HL-60 (cell line): ENCODE measurements at regions not wholly inside any gene's neighbourhood (a gene's known extent, or its start where the extent isn't known, plus 50 kb on each side); places are given as distances from the start of the nearest gene placed in this dataset.

Experiments
- DNase-seq, 2 experiments: peaks; one replicate each; pipeline ENCODE4 v3.0.0-alpha.2; 2010 to 2020; ENCODE audit warnings: low read depth in 1 of 2, low spot score in 1 of 2
- H3K27ac ChIP-seq: fragments of 250-450 bp; sonication (Bioruptor Pico); replicated peaks from 2 replicates; pipeline ENCODE4 v1.5.1; 2020; ENCODE audit warnings: mild to moderate bottlenecking, moderate library complexity
- H3K27me3 ChIP-seq: fragments of 250-450 bp; sonication (Bioruptor Pico); 2 replicates; pipeline ENCODE4 v1.5.1; 2021; ENCODE audit warnings: mild to moderate bottlenecking, moderate library complexity; ENCODE audit not compliant: insufficient read depth, poor library complexity, severe bottlenecking
- H3K4me3 ChIP-seq: replicated peaks from 2 replicates; pipeline ENCODE4 v1.5.1; 2011; ENCODE audit warnings: mild to moderate bottlenecking, control low read depth, low read length; ENCODE audit not compliant: insufficient read depth
- GABPA ChIP-seq: IDR thresholded peaks from 2 replicates; pipeline ENCODE4 v1.6.1; 2012; ENCODE audit warnings: low read depth
- POLR2AphosphoS5 ChIP-seq: IDR thresholded peaks from 2 replicates; pipeline ENCODE4 v1.6.1; 2012; ENCODE audit warnings: low read depth
- REST ChIP-seq: IDR thresholded peaks from 2 replicates; pipeline ENCODE4 v1.6.1; 2012; ENCODE audit warnings: low read depth; ENCODE audit not compliant: insufficient replicate concordance
- SPI1 ChIP-seq: IDR thresholded peaks from 2 replicates; pipeline ENCODE4 v1.6.1; 2012; ENCODE audit warnings: low read depth, mild to moderate bottlenecking, borderline replicate concordance
- TF ChIP-seq, protein P1 (sequence below): IDR thresholded peaks from one replicate; pipeline ENCODE4 v1.5.1; 2011; ENCODE audit warnings: low read length, control low read depth, inconsistent platforms; ENCODE audit not compliant: insufficient read depth

DNA sequence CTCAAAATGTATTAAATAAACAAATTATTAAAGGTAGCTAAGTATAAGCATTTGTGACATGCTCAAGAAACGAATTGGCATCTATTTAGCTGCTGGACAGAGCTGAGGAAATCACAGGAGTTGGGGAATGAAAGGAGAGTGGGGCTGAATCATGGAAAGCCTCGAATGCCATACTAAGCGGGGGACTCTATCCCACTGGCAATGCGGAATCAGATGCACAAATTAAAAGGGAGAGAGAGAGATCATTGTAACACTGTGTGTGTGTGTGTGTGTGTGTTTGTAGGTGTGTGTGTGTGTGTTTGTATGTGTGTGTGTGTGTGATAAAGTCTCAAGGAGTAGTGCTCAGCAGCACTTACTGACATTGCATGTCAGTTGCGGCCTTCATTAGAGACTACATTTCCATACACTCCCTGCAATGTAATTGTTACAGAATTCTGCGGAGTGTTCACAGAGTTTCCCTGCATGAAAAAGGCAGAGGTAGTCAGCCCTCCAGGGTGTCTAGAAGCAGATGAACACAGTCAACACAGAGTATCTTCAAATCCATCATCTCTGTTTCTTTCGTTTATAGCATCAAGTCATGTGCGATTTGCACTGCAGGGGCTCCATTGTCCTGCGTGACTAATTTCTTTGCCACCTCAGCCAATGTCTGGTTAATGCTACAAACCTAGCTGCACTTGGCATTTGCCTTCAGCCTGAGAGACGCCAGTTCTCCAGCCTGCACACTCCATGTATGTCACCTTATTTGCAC is 111.7 kb upstream of the CYRIA start:
- no peak overlapping the region for H3K27ac ChIP-seq
- H3K27me3 ChIP-seq, result no peaks in the 10 kb centered on the region
- DNase-seq, result no peak
- TF ChIP-seq REST, result no peak
- TF ChIP-seq, protein P1, sequence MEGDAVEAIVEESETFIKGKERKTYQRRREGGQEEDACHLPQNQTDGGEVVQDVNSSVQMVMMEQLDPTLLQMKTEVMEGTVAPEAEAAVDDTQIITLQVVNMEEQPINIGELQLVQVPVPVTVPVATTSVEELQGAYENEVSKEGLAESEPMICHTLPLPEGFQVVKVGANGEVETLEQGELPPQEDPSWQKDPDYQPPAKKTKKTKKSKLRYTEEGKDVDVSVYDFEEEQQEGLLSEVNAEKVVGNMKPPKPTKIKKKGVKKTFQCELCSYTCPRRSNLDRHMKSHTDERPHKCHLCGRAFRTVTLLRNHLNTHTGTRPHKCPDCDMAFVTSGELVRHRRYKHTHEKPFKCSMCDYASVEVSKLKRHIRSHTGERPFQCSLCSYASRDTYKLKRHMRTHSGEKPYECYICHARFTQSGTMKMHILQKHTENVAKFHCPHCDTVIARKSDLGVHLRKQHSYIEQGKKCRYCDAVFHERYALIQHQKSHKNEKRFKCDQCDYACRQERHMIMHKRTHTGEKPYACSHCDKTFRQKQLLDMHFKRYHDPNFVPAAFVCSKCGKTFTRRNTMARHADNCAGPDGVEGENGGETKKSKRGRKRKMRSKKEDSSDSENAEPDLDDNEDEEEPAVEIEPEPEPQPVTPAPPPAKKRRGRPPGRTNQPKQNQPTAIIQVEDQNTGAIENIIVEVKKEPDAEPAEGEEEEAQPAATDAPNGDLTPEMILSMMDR, result no peak
- TF ChIP-seq SPI1, result no peak
- H3K4me3 ChIP-seq, result no peak overlapping the region

DNA sequence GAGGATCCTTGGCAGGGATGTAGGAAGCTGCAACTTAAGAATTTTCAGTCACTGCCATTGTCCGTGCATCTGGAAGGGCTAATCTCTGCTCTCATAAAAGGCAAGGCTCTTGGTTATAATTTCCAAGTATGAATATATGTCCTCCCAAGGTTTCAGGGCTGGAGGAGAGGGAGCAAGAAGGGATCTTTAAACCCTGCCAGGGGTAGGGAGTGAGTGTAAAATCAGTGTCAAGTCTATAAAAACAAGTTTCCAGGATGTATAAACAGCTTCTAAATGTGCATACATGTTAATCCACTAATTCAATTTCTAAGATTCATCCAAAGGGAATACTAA is 110.2 kb upstream of the CYRIA start:
- no peaks in the 10 kb centered on the region for H3K27me3 ChIP-seq
- no peak overlapping the region for H3K27ac ChIP-seq
- no peak for TF ChIP-seq SPI1
- TF ChIP-seq POLR2AphosphoS5, result no peak
- TF ChIP-seq GABPA, result no peak
- TF ChIP-seq REST, result no peak
- TF ChIP-seq, protein P1, result no peak
- H3K4me3 ChIP-seq, result no peak overlapping the region
- DNase-seq, result no peak

GRCh38 chr2:16774980-16775898 is 109.6 kb upstream of the CYRIA start:
- Histone ChIP-seq H3K4me3 (no peak overlapping the region), H3K27ac (no peak overlapping the region), H3K27me3 (no peaks in the 10 kb centered on the region)
- no peak for TF ChIP-seq GABPA
- TF ChIP-seq POLR2AphosphoS5, result no peak
- TF ChIP-seq REST, result no peak
- TF ChIP-seq, protein P1, result peak; percentile 27
- TF ChIP-seq SPI1, result no peak
- peak in 1 of 2 experiments; percentile 84 for DNase-seq
